H9 (cell line): ENCODE measurements at regions not wholly inside any gene's neighbourhood (a gene's known extent, or its start where the extent isn't known, plus 50 kb on each side); places are given as distances from the start of the nearest gene placed in this dataset.

Experiments used
- DNase-seq: peaks from one replicate; pipeline ENCODE4 v3.0.0-alpha.2; 2017
- H2AFZ ChIP-seq: one replicate; pipeline ENCODE4 v1.6.1; 2013; ENCODE audit warnings: mild to moderate bottlenecking, low read length, control low read depth, moderate library complexity
- H2AK5ac ChIP-seq: 2 replicates; pipeline ENCODE4 v1.6.1; 2013; ENCODE audit warnings: low read length, control low read depth, mixed read lengths; ENCODE audit not compliant: insufficient read length
- H2BK120ac ChIP-seq: one replicate; pipeline ENCODE4 v1.6.1; 2013; ENCODE audit warnings: low read depth, mild to moderate bottlenecking, low read length, control low read depth, inconsistent platforms; ENCODE audit not compliant: poor library complexity, severe bottlenecking
- H2BK12ac ChIP-seq: 2 replicates; pipeline ENCODE4 v1.6.1; 2013; ENCODE audit warnings: low read length, control low read depth, mixed read lengths, low read depth; ENCODE audit not compliant: insufficient read length
- H2BK15ac ChIP-seq: 2 replicates; pipeline ENCODE4 v1.6.1; 2013; ENCODE audit warnings: low read depth, low read length, control low read depth
- H2BK20ac ChIP-seq: one replicate; pipeline ENCODE4 v1.6.1; 2013; ENCODE audit warnings: low read depth, mild to moderate bottlenecking, low read length, control low read depth, inconsistent platforms; ENCODE audit not compliant: poor library complexity, severe bottlenecking
- H2BK5ac ChIP-seq: 2 replicates; pipeline ENCODE4 v1.6.1; 2013; ENCODE audit warnings: low read length, control low read depth, mixed read lengths; ENCODE audit not compliant: insufficient read length
- H3K14ac ChIP-seq: 2 replicates; pipeline ENCODE4 v1.6.1; 2013; ENCODE audit warnings: low read length, control low read depth; ENCODE audit not compliant: insufficient read depth
- H3K18ac ChIP-seq: 2 replicates; pipeline ENCODE4 v1.6.1; 2013; ENCODE audit warnings: low read depth, mild to moderate bottlenecking, mixed read lengths, low read length, control low read depth; ENCODE audit not compliant: insufficient read length
- H3K23ac ChIP-seq: 2 replicates; pipeline ENCODE4 v1.6.1; 2013; ENCODE audit warnings: low read length, control low read depth, mixed read lengths, low read depth; ENCODE audit not compliant: insufficient read length
- H3K23me2 ChIP-seq: 2 replicates; pipeline ENCODE4 v1.6.1; 2013; ENCODE audit warnings: low read depth, mild to moderate bottlenecking, mixed read lengths, low read length, control low read depth; ENCODE audit not compliant: insufficient read length, poor library complexity, severe bottlenecking
- H3K27ac ChIP-seq: 2 replicates; pipeline ENCODE4 v1.5.1; 2013; ENCODE audit warnings: low read length, control low read depth, mixed read lengths, low read depth; ENCODE audit not compliant: insufficient read length
- H3K27me3 ChIP-seq: 2 replicates; pipeline ENCODE4 v1.6.1; 2013; ENCODE audit warnings: low read length, control low read depth, inconsistent platforms; ENCODE audit not compliant: insufficient read depth
- H3K4ac ChIP-seq: 2 replicates; pipeline ENCODE4 v1.6.1; 2013; ENCODE audit warnings: low read depth, mild to moderate bottlenecking, control low read depth, inconsistent platforms, low read length, moderate library complexity
- H3K4me1 ChIP-seq: 2 replicates; pipeline ENCODE4 v1.6.1; 2013; ENCODE audit warnings: low read length, control low read depth, inconsistent platforms; ENCODE audit not compliant: insufficient read depth
- H3K4me2 ChIP-seq: 2 replicates; pipeline ENCODE4 v1.6.1; 2013; ENCODE audit warnings: low read length, control low read depth, mixed read lengths; ENCODE audit not compliant: insufficient read length, insufficient read depth
- H3K56ac ChIP-seq: 2 replicates; pipeline ENCODE4 v1.6.1; 2013; ENCODE audit warnings: low read depth, mild to moderate bottlenecking, mixed read lengths, low read length, control low read depth; ENCODE audit not compliant: insufficient read length
- H3K79me1 ChIP-seq: 2 replicates; pipeline ENCODE4 v1.6.1; 2013; ENCODE audit warnings: low read depth, mild to moderate bottlenecking, moderate library complexity, low read length, control low read depth, inconsistent platforms; ENCODE audit not compliant: insufficient read depth, poor library complexity, severe bottlenecking
- H3K79me2 ChIP-seq: 2 replicates; pipeline ENCODE4 v1.6.1; 2013; ENCODE audit warnings: low read length, control low read depth, inconsistent platforms; ENCODE audit not compliant: insufficient read depth
- H3K9ac ChIP-seq: 2 replicates; pipeline ENCODE4 v1.6.1; 2013; ENCODE audit warnings: low read length, control low read depth, mixed read lengths; ENCODE audit not compliant: insufficient read length; ENCODE audit errors: extremely low read depth
- H3K9me3 ChIP-seq: one replicate; pipeline ENCODE4 v1.6.1; 2013; ENCODE audit warnings: low read depth, low read length, inconsistent platforms; ENCODE audit not compliant: control insufficient read depth
- H3T11ph ChIP-seq: one replicate; pipeline ENCODE4 v1.6.1; 2013; ENCODE audit warnings: mild to moderate bottlenecking, low read length, control low read depth, inconsistent platforms
- H4K20me1 ChIP-seq: one replicate; pipeline ENCODE4 v1.6.1; 2013; ENCODE audit not compliant: control insufficient read depth, insufficient read length, insufficient read depth
- H4K5ac ChIP-seq: 2 replicates; pipeline ENCODE4 v1.6.1; 2013; ENCODE audit warnings: low read depth, mild to moderate bottlenecking, mixed read lengths, low read length, control low read depth; ENCODE audit not compliant: insufficient read length
- H4K8ac ChIP-seq: replicated peaks from 2 replicates; pipeline ENCODE4 v1.6.1; 2013; ENCODE audit warnings: low read length, control low read depth, mixed read lengths, low read depth; ENCODE audit not compliant: insufficient read length
- H4K91ac ChIP-seq: 2 replicates; pipeline ENCODE4 v1.6.1; 2013; ENCODE audit warnings: low read depth, mild to moderate bottlenecking, moderate library complexity, mixed read lengths, low read length, control low read depth; ENCODE audit not compliant: insufficient read length
- H3K27ac Mint-ChIP-seq, 3 experiments: 2 replicates in 2 of 3; 3 replicates in 1 of 3; pipeline ENCODE4 v1.8.0; 2020 to 2021; ENCODE audit warnings: mixed read lengths in 3 of 3, mild to moderate bottlenecking in 1 of 3, moderate library complexity in 1 of 3
- H3K27me3 Mint-ChIP-seq: 2 replicates; pipeline ENCODE4 v1.8.0; 2021; ENCODE audit warnings: low read depth, mild to moderate bottlenecking, moderate library complexity, mixed read lengths
- H3K36me3 Mint-ChIP-seq, 3 experiments: 2 replicates in 2 of 3; 3 replicates in 1 of 3; pipeline ENCODE4 v1.8.0; 2020 to 2021; ENCODE audit warnings: low read depth in 3 of 3, mixed read lengths in 3 of 3; ENCODE audit not compliant: insufficient read depth in 1 of 3
- H3K4me1 Mint-ChIP-seq, 2 experiments: 2 replicates each; pipeline ENCODE4 v1.8.0; 2020; ENCODE audit warnings: mixed read lengths in 2 of 2
- H3K4me3 Mint-ChIP-seq, 2 experiments: 2 replicates in 1 of 2; 3 replicates in 1 of 2; pipeline ENCODE4 v1.8.0; 2020 to 2021; ENCODE audit warnings: mild to moderate bottlenecking in 2 of 2, mixed read lengths in 2 of 2, moderate library complexity in 1 of 2
- H3K9me3 Mint-ChIP-seq, 2 experiments: 2 replicates in 1 of 2; 3 replicates in 1 of 2; pipeline ENCODE4 v1.8.0; 2020; ENCODE audit warnings: mild to moderate bottlenecking in 2 of 2, mixed read lengths in 2 of 2, moderate library complexity in 1 of 2
- CTCF ChIP-seq: fragments of 200-600 bp; sonication (generic); conservative IDR thresholded peaks from 3 replicates; pipeline ENCODE4 v1.8.0; 2021; ENCODE audit warnings: antibody characterized with exemption, mild to moderate bottlenecking
- WGBS: extraction: QIAGEN DNeasy Blood & Tissue Kit; methylation state at CpG from one replicate; pipeline ENCODE4 v1.1.7; 2013; ENCODE audit warnings: missing lambda C conversion rate, low lambda C conversion rate, mixed read lengths; ENCODE audit not compliant: insufficient read length; ENCODE audit errors: extremely low coverage; 5-methylcytosine and 5-hydroxymethylcytosine counted together

- Histone ChIP-seq H3K23me2 (no peaks in the 10 kb centered on the region), H3K4me2 (no peak overlapping the region), H3K18ac (no peak overlapping the region), H2BK12ac (no peak overlapping the region), H2BK120ac (no peak overlapping the region), H3T11ph (no peak overlapping the region), H2BK15ac (no peak overlapping the region), H3K9me3 (no peaks in the 10 kb centered on the region), H3K14ac (no peak overlapping the region), H2BK20ac (no peak overlapping the region), H3K79me1 (no peaks in the 10 kb centered on the region), H3K9ac (no peak overlapping the region), H2AK5ac (no peak overlapping the region), H4K5ac (no peak overlapping the region), H2AFZ (no peak overlapping the region), H3K79me2 (no peaks in the 10 kb centered on the region), H2BK5ac (no peak overlapping the region), H3K27ac (no peak overlapping the region), H3K56ac (no peak overlapping the region), H4K91ac (no peak overlapping the region), H3K23ac (no peak overlapping the region), H4K20me1 (no peaks in the 10 kb centered on the region), H3K27me3 (no peaks in the 10 kb centered on the region), H4K8ac (no peak overlapping the region), H3K4ac (no peak overlapping the region), H3K4me1 (no peaks in the 10 kb centered on the region)
- no CpG with 5 or more reads among the region's 8 CpGs for WGBS
- no peaks in the 10 kb centered on the region for H3K4me1 Mint-ChIP-seq
- no peaks in the 10 kb centered on the region for H3K36me3 Mint-ChIP-seq
- no peaks in the 10 kb centered on the region for H3K27me3 Mint-ChIP-seq
- H3K27ac Mint-ChIP-seq = no peak overlapping the region
- no peak for DNase-seq
- no peak for TF ChIP-seq CTCF
- H3K4me3 Mint-ChIP-seq = no peak overlapping the region
- no peaks in the 10 kb centered on the region for H3K9me3 Mint-ChIP-seq
Observed at GRCh38 chr1:72586023-72586685, 303.8 kb upstream of the NEGR1 start.
